DMS 273 (cell line): ENCODE measurements at regions not wholly inside any gene's neighbourhood (a gene's known extent, or its start where the extent isn't known, plus 50 kb on each side); places are given as distances from the start of the nearest gene placed in this dataset.
"Not testable (repeated sequence)": the region's sequence is repeated elsewhere in the genome, so short reads cannot be mapped to it uniquely, and the experiment has no call there.

ENCODE experiments used
- DNase-seq: peaks from one replicate; lab custom pipeline; 2025; ENCODE audit not compliant: unreplicated experiment; lab: John Stamatoyannopoulos, UW

DNA sequence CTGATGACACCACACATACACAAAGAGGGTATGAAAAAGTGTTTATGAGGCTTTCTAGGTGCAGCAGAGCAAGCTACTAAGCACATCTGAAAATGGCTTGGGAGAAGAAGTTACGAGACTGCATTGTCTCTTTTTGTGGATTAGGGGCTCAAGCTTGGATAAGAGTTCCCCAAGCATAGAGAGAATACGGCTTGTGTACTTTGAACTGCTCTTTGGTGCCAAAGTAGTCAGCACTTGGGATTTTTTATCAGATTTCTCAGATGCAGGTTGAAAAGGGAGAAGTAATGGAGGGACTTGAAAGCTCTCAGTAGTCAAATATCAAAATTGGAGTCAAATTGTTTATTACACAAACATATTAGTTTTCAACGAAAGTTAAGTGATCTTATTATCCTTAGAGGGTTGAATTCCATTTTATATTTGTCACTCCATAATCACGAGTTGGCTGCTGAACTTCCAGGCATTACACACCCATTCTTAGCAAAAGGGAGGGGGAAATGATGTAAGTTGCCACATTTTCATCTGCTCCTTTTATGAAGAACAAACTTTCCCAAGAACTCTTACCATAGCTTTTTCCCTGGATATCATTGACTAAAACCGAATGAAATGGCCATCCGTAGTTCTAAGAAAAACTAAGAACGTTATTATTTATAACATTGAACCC lies 1904.9 kb downstream of the PCDH7 start:
- no peak for DNase-seq

DNA sequence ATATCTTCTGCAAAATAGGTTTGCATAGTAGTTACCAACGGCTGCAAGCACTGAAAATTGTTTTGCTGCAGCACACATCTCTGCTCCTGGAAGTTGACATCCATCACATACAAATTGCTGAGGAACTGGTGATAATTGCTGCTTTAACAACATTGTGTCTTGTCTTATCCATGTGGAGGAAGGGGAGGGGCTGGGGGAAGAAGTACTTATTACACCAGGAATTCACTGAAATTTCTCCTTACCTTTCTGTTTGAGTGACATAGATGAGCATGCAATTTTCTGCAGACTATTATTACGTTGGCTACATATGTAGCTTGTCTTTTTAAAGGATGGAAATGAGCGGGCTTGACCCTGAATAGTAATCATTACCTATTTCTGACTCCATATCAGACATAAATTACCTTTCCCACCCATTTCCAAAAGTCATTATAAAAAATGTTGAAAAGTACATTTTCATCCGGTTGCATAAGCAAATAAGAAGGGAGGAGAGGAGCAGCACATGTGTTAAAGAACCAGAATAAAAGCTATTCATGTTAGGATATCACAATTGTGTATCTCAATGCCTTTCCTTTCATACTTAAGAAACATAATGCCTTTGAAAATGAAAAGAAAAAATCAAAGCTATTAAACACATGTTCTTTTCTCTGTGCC lies 1905.6 kb downstream of the PCDH7 start:
- no peak for DNase-seq

DNA sequence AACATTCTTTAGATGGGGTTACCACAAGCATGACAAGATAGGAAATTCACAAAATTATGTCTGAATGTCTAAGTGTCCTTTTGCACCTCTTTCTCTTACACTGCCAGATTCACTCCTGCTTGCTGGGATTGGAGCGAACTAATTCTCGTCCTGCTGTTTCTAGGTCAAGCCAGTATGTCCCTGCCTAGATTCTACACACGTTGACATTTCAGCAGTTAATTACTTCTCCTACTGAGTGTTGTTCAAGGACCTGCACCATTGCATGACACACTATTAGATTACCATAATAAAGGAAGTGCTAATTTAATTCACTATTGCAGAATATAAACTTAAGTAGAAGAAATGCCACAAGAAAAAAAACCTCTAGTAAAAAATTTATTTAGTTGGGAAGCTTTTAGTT lies 1911.7 kb downstream of the PCDH7 start:
- DNase-seq = no peak

DNA sequence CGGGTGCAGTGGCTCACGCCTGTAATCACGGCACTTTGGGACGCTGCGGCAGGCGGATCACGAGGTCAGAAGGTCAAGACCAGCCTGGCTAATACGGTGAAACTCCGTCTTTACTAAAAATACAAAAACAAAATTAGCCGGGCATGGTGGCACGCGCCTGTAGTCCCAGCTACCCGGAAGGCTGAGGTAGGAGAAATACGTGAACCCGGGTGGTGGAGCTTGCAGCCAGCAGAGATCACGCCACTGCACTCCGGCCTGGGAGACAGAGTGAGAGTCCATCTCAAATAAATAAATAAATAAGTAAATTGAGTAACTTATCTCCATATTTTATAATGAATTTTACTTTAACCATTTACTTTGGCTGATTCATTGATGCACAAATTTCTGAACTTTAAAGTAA lies 1913.3 kb downstream of the PCDH7 start:
- no peak for DNase-seq

DNA sequence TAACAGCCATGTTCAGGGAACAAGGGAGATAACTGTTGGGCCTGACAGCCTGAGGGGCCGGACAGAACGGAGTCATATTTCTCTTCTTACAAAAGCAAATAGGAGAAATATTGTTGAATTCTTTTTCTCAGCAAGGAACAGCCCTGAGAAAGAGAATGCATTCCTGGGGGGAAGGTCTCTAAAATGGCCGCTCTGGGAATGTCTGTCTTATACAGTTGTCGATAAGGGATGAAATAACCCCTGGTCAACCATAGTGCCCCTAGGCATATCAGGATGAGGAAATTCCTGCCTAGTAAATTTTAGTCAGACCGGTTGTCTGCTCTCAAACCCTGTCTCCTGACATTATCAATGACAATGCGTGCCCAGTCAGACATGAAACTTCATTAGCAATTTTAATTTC lies 1925.5 kb downstream of the PCDH7 start:
- no peak for DNase-seq

DNA sequence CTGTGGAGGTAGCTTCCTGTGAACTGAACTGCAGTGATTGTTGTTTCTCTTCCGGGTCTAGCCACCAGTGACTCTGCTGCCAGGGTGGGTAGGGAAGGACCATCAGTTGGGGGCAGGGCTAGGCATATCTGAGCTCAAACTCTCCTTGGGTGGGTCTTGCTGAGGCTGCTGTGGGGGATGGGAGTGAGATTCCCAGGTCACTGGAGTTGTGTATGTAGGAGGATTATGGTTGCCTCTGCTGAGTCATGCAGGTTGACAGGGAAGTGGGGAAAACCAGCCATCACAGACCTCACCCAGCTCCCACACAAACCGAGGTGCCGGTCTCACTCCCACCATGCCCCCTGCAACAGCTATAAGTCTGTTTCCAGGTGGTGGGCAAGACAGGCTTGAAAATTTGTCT lies 1937.8 kb downstream of the PCDH7 start:
- no peak for DNase-seq

DNA sequence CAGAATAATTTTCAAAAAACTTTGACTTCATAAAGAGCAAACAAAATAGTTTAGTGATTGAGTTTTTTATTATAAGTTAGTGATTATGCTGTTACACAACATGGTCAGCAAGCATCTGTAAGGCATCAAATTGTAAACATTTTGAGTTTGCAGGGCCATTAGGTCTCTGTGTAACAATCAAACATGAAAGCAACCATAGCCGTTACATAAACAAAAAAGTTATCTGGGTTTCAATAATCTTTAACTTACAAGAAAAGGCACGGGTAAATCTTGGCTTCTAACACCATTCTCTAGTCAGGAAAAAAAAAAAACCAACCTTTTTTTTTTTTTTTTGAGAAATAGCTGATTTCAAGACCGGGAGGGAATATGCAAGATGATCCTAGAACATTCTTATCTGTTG lies 1941.1 kb downstream of the PCDH7 start:
- DNase-seq = no peak

DNA sequence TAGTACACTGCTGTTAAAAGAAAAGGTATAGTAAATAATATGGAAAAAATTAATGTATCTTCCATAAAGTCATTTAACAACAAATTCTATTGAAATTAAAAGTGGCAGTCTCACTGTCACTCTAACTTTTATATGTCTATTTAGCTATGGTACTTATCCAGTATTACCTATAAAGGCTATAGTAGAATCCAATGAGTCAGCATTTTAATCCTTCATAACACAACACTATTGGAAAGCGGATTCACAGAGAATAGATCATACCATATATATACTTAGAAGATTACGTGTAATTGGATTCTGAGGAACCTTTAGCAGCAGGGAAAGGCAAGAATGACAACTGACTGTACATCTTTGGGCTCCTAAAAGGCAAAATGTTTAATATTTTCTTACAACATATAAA lies 1942.6 kb downstream of the PCDH7 start:
- DNase-seq = no peak

DNA sequence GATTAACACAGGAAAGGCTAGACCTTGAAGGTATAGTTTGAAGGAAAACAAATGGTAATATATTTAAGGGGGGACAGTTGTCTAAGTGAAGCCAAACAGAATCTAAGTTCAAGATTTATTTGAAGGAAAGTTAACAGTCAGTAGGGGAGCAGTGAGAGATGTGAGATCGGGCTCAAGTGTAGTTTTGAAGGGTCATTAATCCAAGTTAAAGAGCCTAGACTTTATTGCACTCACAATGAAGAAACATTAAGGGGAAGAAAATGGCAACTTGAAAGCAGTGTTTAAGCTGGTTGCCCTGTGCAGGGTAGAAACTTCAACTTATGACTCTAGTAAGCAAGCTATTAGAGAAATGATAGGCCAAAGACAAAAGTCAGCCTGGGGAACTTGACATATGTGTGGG lies 1952.2 kb downstream of the PCDH7 start:
- DNase-seq = no peak

DNA sequence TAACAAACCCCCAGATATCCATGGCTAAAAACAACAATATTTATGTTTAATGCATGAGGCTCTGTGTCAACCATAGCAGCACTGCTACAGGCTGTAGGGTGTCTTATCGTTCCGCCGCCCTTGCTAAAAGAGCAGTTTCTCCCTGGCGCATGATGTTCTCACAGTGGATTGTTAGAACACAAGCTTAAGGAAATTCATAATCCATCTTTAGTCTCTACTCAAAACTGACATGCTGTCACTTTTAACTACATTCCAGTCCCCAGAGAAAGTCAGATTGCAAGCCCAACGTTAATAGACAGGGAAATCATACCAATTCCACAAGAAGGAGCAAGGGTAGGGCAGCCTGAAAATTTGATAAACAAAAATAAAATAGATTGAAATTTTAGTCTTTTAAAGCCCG lies 1960.8 kb downstream of the PCDH7 start:
- DNase-seq = no peak

DNA sequence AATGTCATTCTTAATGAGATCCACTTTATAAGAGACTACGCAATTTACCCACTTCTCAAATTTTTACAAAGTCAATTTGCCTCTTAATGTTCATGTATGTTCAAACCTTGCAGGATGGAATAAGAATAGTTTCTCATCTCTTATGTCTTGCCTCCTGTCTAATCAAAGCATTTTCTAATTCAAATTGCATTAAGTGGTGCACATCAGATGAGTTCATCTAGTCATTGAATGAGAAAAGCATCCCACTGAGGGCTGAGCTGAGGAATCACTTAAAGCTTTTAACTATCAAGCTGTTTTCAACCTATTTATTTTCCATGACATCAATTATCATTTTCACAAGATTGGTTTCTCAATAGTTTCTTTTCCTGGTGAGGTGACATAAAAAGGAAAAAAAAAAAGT lies 1964.0 kb downstream of the PCDH7 start:
- no peak for DNase-seq

DNA sequence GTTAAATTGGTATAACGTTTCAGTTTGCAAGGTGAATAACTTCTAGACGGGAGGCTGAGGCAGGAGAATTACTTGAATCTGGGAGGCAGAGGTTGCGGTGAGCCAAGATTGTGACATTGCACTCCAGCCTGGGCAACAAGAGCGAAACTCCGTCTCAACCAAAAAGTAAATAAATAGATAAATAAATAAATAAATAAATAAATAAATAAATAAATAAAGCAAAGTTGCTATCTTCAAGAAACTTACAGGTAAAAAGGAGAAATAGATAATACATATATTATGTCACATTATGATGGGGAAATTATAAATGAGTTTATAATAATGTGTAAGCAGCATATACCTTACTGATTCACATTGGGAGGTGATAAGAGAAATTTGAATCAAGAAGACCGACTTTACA lies 1966.0 kb downstream of the PCDH7 start:
- DNase-seq = no peak

DNA sequence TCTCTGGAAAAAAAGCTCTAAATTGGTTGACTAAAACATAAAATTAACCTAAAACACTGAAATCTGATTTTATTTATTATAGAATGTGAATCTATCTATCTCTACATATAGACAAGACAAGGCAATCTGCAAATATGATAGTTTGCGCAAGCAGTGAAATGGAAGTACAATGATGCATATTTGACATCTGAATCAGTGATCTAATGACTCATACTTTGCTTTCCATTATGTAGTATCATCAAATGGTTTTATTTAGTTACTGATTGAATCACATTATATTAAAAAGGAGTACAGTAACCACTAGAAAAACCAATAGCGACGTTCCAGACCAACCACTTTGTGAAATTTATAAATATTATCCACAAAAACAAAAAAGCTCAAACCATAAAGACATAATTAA lies 1969.3 kb downstream of the PCDH7 start:
- DNase-seq = no peak

DNA sequence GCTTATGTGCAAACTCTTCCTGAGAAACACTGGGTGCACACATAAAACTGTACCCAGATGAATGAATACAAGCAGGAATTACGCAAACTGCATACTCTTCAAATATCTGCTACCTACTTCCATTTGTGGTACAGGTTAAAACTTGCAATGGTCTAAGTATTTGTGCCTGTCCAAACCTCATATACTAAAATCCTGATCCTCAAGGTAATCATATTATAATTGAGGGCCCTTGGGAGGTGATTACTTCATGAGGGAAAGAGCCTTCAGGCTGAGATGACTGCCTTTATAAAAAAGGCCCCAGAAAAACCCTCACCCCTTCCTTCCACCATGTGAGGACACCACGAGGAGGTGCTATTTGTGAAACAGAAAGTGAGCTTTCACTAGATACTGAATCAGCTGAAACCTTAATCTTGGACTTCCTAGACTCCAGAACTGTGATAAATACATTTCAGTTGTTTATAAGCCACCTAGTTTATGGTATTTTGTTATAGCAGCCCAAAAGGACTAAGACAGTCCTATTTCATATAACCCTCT lies 1977.2 kb downstream of the PCDH7 start:
- no peak for DNase-seq

DNA sequence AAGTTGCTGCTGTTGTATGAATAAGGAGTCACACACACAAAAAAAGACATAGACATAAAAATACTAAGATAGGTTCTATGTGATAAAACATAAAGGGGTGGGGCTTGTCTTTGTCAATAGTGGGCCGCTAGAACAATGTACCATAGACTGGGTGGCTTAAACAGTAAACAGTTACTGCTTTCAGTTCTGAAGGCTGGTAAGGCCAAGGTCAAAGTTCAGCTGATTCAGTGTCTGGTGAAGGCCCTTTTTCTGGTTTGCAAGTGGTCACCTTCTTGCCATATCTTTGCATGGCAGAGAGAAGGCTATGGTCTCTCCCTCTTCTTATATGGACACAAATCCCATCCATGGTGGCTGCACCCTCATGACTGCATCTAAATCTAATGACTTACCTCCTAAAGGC lies 1980.7 kb downstream of the PCDH7 start:
- no peak for DNase-seq

DNA sequence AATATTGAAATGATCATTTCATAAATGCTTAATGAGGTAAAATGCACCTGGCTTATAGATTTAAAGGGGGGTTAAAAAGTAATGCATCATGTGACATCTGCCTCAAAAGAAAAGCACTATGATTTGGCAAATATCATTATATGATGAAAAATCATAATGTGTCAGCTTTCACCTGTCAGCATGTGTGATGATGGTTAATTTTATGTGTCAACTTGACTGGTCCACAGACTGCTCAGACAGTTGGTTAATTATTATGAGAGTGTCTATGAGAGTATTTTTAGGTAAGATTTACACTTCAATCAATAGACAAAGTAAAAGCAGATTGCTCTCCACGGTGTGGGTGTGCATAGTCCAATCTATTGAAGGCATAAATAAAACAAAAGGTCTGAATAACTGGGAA lies 1986.7 kb downstream of the PCDH7 start:
- no peak for DNase-seq

DNA sequence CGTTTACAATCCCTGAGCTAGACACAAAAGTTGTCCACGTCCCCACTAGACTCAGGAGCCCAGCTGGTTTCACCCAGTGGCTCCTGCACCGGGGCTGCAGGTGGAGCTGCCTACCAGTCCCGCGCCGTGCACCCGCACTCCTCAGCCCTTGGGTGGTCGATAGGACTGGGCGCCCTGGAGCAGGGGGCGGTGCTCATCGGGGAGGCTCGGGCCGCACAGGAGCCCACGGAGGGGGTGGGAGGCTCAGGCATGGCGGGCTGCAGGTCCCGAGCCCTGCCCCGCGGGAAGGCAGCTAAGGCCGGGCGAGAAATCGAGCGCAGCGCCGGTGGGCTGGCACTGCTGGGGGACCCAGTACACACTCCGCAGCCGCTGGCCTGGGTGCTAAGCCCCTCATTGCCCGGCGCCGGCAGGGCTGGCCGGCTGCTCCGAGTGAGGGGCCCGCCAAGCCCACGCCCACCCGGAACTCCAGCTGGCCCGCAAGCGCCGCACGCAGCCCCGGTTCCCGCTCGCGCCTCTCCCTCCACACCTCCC lies 1996.0 kb downstream of the PCDH7 start:
- DNase-seq = not testable (repeated sequence)

DNA sequence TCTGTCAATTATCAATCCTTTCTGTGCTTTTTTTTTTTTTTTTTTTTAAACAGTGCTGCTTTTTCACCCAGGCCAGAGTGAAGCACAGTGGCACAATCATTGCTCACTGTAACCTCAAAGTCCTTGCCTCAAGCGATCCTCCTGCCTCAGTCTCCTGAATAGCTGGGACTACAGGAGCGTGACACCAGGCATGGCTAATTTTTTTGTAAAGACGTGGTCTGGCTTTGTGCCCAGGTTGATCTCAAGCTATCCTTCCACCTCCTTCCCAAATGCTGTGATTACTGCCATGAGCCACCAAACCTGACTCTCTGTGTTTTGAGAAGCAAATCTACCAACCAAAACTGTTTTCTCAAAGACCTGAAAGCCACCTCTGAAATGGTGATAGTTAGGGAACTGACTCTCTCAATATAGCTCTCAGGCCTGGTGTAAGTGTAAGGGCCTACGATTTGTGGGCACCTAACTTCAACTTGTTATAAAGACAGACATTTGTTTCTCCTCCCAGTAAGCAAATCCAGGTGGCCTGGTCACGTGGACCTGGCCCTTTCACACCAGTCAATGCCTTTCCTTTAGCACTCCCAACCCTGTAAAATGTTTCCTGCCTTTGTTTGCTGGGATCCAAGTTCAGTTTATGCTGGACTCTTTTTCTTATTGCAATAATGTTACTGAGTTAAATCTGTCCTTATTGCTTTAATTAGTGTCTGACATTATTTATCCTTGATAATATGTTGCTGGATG lies 2015.9 kb downstream of the PCDH7 start:
- no peak for DNase-seq

DNA sequence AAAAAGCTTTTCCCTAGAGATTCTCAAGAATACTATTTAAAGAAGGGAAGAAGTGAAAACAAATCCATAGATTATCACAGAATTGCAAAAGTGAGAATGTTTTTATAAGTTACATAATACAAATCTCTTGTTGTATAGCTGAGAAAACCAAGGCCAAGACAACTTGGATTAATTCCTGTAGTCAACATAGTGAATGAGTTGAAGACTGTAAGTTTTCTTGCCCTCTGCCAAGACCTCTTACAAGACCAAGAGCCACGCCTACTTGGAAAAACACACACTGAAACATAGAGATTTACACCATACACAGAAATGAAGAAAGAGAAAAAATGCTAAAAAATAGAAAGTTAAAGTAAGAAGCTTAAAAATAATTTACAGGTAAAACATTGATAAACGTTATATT lies 2024.0 kb downstream of the PCDH7 start:
- DNase-seq = no peak

DNA sequence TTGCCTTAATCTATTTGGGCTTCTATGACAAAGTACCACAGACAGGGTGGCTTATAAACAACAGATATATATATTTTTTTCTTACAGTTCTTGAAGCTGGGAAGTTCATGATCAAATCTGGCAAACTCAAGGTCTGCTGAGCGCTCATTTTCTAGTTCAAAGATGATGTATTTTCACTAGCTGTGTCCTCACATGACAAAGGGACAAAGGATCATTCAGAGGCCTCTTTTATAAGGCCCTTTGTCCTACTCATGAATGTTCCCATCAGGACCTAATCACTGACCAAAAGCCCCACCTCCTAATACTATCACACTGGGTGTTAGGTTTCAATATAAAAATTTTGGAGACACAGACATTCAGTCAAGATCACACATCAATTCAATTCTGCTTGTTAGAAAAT lies 2025.2 kb downstream of the PCDH7 start:
- no peak for DNase-seq

DNA sequence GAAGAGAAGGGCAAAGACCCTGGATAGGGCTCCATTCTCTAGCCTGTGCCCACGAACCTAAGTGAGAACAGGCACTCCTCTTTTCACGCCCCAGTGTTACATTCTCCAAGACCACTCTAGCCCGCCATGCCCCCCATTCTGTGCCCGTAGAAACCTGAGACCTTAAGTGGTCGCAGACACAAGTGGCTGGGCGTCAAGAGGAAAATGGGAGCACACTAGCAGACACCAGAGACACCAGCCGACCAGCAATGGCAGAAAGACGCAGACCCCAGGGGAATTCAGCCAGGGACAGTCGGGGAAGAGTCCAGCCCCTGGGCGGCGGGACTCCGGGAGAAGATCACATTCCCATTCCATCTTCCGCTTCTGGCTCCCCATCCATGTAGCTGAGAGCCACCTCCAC lies 2027.9 kb downstream of the PCDH7 start:
- DNase-seq = no peak

DNA sequence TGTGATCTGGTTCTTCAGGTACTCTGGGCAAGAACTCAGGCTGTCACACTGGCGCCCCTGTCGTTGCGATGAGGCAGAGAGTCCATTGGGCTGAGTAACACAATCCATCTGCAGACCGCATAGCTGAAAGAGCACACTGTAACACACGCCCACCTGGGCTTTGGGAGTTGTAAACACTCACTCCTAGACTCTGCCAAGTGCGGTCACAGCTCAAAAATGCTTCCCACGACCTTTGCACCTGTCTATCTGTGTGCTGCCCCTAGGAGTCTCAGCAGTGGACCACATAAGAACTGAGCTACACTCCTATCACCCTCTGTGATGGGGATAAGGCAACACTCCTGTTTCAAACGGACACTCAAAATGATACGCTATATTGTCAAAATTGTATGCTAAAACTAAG lies 2028.3 kb downstream of the PCDH7 start:
- DNase-seq = no peak
